HG03045 (cell line): ENCODE measurements at regions not wholly inside any gene's neighbourhood (a gene's known extent, or its start where the extent isn't known, plus 50 kb on each side); places are given as distances from the start of the nearest gene placed in this dataset.

ENCODE experiments used
- ATAC-seq: cut with Tn5 transposase; IDR thresholded peaks from one replicate; pipeline ENCODE4 v1.9.1; 2021; ENCODE audit warnings: mild to moderate bottlenecking, moderate library complexity; ENCODE audit not compliant: unreplicated experiment

- no peak for ATAC-seq
Measured at GRCh38 chr10:6660460-6660859, 80.4 kb upstream of the PRKCQ start.

- ATAC-seq = no peak
Measured at GRCh38 chr10:6659451-6659850, 79.4 kb upstream of the PRKCQ start.

GRCh38 chr10:6657669-6658068, 77.6 kb upstream of the PRKCQ start:
- no peak for ATAC-seq

GRCh38 chr10:6657196-6657595, 77.1 kb upstream of the PRKCQ start:
- no peak for ATAC-seq

- no peak for ATAC-seq
Measured at GRCh38 chr10:6654571-6654970, 74.5 kb upstream of the PRKCQ start.

GRCh38 chr10:6650586-6650985, 70.5 kb upstream of the PRKCQ start:
- ATAC-seq = no peak

GRCh38 chr10:6649903-6650302, 69.8 kb upstream of the PRKCQ start:
- no peak for ATAC-seq

- ATAC-seq = no peak
Measured at GRCh38 chr10:6648894-6649720, 69.0 kb upstream of the PRKCQ start.

- ATAC-seq = no peak
Measured at GRCh38 chr10:6647811-6648526, 67.9 kb upstream of the PRKCQ start.

GRCh38 chr10:6643962-6644361, 63.9 kb upstream of the PRKCQ start:
- no peak for ATAC-seq

GRCh38 chr10:6642876-6643275, 62.8 kb upstream of the PRKCQ start:
- no peak for ATAC-seq

- no peak for ATAC-seq
Measured at GRCh38 chr10:6640433-6641040, 60.5 kb upstream of the PRKCQ start.

- ATAC-seq = no peak
Measured at GRCh38 chr10:6637053-6637452, 57.0 kb upstream of the PRKCQ start.

- ATAC-seq = no peak
Measured at GRCh38 chr10:6635784-6636183, 55.7 kb upstream of the PRKCQ start.
